ENCODE measurements at regions not wholly inside any gene's neighbourhood (a gene's known extent, or its start where the extent isn't known, plus 50 kb on each side); places are given as distances from the start of the nearest gene placed in this dataset.

- no peak overlapping the region for H2AFZ ChIP-seq (ENCODE audit: low read depth)
- no peaks in the 10 kb centered on the region for H3K36me3 ChIP-seq (ENCODE audit: insufficient read depth)
- H3K4me3 ChIP-seq (IDR thresholded peaks at IDR 0.05; ENCODE audit: insufficient read depth, low read depth, low read length): no peak overlapping the region
- H4K20me1 ChIP-seq (ENCODE audit: insufficient read depth): no peaks in the 10 kb centered on the region
- no peak overlapping the region for H3K27ac ChIP-seq
- no peak for TF ChIP-seq CTCF (conservative IDR thresholded peaks at IDR 0.05; ENCODE audit: low read depth, low read length)
- H3K4me1 ChIP-seq (ENCODE audit: low read depth, poor library complexity, severe bottlenecking): no peaks in the 10 kb centered on the region
- no peak overlapping the region for H3K4me2 ChIP-seq
- H3K9ac ChIP-seq: no peak overlapping the region
- no peaks in the 10 kb centered on the region for H3K27me3 ChIP-seq (ENCODE audit: insufficient read depth, low read depth)
- H3K79me2 ChIP-seq (ENCODE audit: insufficient read depth, low read depth): no peaks in the 10 kb centered on the region
Observed at GRCh38 chr2:163808406-163808805, 72.6 kb upstream of the FIGN start.

- H3K27me3 ChIP-seq (ENCODE audit: insufficient read depth, low read depth): no peaks in the 10 kb centered on the region
- no peak overlapping the region for H2AFZ ChIP-seq (ENCODE audit: low read depth)
- no peak overlapping the region for H3K9ac ChIP-seq
- no peaks in the 10 kb centered on the region for H3K79me2 ChIP-seq (ENCODE audit: insufficient read depth, low read depth)
- H3K4me1 ChIP-seq (ENCODE audit: low read depth, poor library complexity, severe bottlenecking): no peaks in the 10 kb centered on the region
- no peaks in the 10 kb centered on the region for H3K36me3 ChIP-seq (ENCODE audit: insufficient read depth)
- H3K4me3 ChIP-seq (IDR thresholded peaks at IDR 0.05; ENCODE audit: insufficient read depth, low read depth, low read length): no peak overlapping the region
- H4K20me1 ChIP-seq (ENCODE audit: insufficient read depth): no peaks in the 10 kb centered on the region
- no peak overlapping the region for H3K4me2 ChIP-seq
- no peak overlapping the region for H3K27ac ChIP-seq
- TF ChIP-seq CTCF (conservative IDR thresholded peaks at IDR 0.05; ENCODE audit: low read depth, low read length): no peak
Observed at GRCh38 chr2:163802284-163802683, 66.5 kb upstream of the FIGN start.

- Histone ChIP-seq H3K79me2 (ENCODE audit: insufficient read depth, low read depth) (no peaks in the 10 kb centered on the region), H2AFZ (ENCODE audit: low read depth) (no peak overlapping the region), H3K4me1 (ENCODE audit: low read depth, poor library complexity, severe bottlenecking) (no peaks in the 10 kb centered on the region), H3K9ac (no peak overlapping the region), H3K4me3 (IDR thresholded peaks at IDR 0.05; ENCODE audit: insufficient read depth, low read depth, low read length) (no peak overlapping the region), H3K36me3 (ENCODE audit: insufficient read depth) (no peaks in the 10 kb centered on the region), H4K20me1 (ENCODE audit: insufficient read depth) (no peaks in the 10 kb centered on the region), H3K27me3 (ENCODE audit: insufficient read depth, low read depth) (no peaks in the 10 kb centered on the region), H3K27ac (no peak overlapping the region), H3K4me2 (no peak overlapping the region)
- TF ChIP-seq CTCF (conservative IDR thresholded peaks at IDR 0.05; ENCODE audit: low read depth, low read length): no peak
Observed at GRCh38 chr2:163801486-163801885, 65.7 kb upstream of the FIGN start.

- Histone ChIP-seq H4K20me1 (ENCODE audit: insufficient read depth) (no peaks in the 10 kb centered on the region), H3K9ac (no peak overlapping the region), H3K4me1 (ENCODE audit: low read depth, poor library complexity, severe bottlenecking) (no peaks in the 10 kb centered on the region), H3K27me3 (ENCODE audit: insufficient read depth, low read depth) (no peaks in the 10 kb centered on the region), H2AFZ (ENCODE audit: low read depth) (no peak overlapping the region), H3K36me3 (ENCODE audit: insufficient read depth) (no peaks in the 10 kb centered on the region), H3K4me2 (no peak overlapping the region), H3K4me3 (IDR thresholded peaks at IDR 0.05; ENCODE audit: insufficient read depth, low read depth, low read length) (no peak overlapping the region), H3K79me2 (ENCODE audit: insufficient read depth, low read depth) (no peaks in the 10 kb centered on the region), H3K27ac (no peak overlapping the region)
- TF ChIP-seq CTCF (conservative IDR thresholded peaks at IDR 0.05; ENCODE audit: low read depth, low read length): no peak
Observed at GRCh38 chr2:163800951-163801381, 65.2 kb upstream of the FIGN start.
